GM19468 (cell line): ENCODE measurements at regions not wholly inside any gene's neighbourhood (a gene's known extent, or its start where the extent isn't known, plus 50 kb on each side); places are given as distances from the start of the nearest gene placed in this dataset.

Experiments used
- ATAC-seq: cut with Tn5 transposase; IDR thresholded peaks from one replicate; pipeline ENCODE4 v1.9.1; 2021; ENCODE audit warnings: mild to moderate bottlenecking, moderate library complexity, moderate number of reproducible peaks; ENCODE audit not compliant: unreplicated experiment; ENCODE audit errors: extremely low read depth

- no peak for ATAC-seq
Measured at GRCh38 chr11:37747121-37747520, 1149.1 kb upstream of the RAG2 start.

GRCh38 chr11:37727371-37727770 is 1129.3 kb upstream of the RAG2 start:
- no peak for ATAC-seq

- ATAC-seq = no peak
Measured at GRCh38 chr11:37724315-37724714, 1126.3 kb upstream of the RAG2 start.

- ATAC-seq = no peak
Measured at GRCh38 chr11:37721485-37721884, 1123.4 kb upstream of the RAG2 start.

- ATAC-seq = no peak
Measured at GRCh38 chr11:37718431-37718999, 1120.5 kb upstream of the RAG2 start.

GRCh38 chr11:37712251-37712650 is 1114.2 kb upstream of the RAG2 start:
- no peak for ATAC-seq

GRCh38 chr11:37710031-37710430 is 1112.0 kb upstream of the RAG2 start:
- no peak for ATAC-seq

- ATAC-seq = no peak
Measured at GRCh38 chr11:37704791-37705190, 1106.8 kb upstream of the RAG2 start.

- no peak for ATAC-seq
Measured at GRCh38 chr11:37699644-37700043, 1101.6 kb upstream of the RAG2 start.

GRCh38 chr11:37695283-37695682 is 1097.2 kb upstream of the RAG2 start:
- no peak for ATAC-seq

GRCh38 chr11:37689951-37690350 is 1091.9 kb upstream of the RAG2 start:
- ATAC-seq = no peak

GRCh38 chr11:37688456-37688855 is 1090.4 kb upstream of the RAG2 start:
- ATAC-seq = no peak

GRCh38 chr11:37687130-37687529 is 1089.1 kb upstream of the RAG2 start:
- no peak for ATAC-seq

- no peak for ATAC-seq
Measured at GRCh38 chr11:37671321-37671720, 1073.3 kb upstream of the RAG2 start.

- ATAC-seq = no peak
Measured at GRCh38 chr11:37666960-37667359, 1068.9 kb upstream of the RAG2 start.

GRCh38 chr11:37657645-37658044 is 1059.6 kb upstream of the RAG2 start:
- no peak for ATAC-seq

GRCh38 chr11:37647767-37648166 is 1049.7 kb upstream of the RAG2 start:
- no peak for ATAC-seq

- ATAC-seq = no peak
Measured at GRCh38 chr11:37643968-37644367, 1045.9 kb upstream of the RAG2 start.

GRCh38 chr11:37642296-37642695 is 1044.3 kb upstream of the RAG2 start:
- ATAC-seq = no peak

- ATAC-seq = no peak
Measured at GRCh38 chr11:37632748-37633147, 1034.7 kb upstream of the RAG2 start.

GRCh38 chr11:37630866-37631265 is 1032.8 kb upstream of the RAG2 start:
- ATAC-seq = no peak

- no peak for ATAC-seq
Measured at GRCh38 chr11:37623778-37624177, 1025.7 kb upstream of the RAG2 start.

GRCh38 chr11:37621662-37622061 is 1023.6 kb upstream of the RAG2 start:
- ATAC-seq = no peak
